Neural cell (in vitro differentiated cells): ENCODE measurements at regions not wholly inside any gene's neighbourhood (a gene's known extent, or its start where the extent isn't known, plus 50 kb on each side); places are given as distances from the start of the nearest gene placed in this dataset.

Experiments used
- H2AFZ ChIP-seq: fragments of 200-600, 300-800 bp; sonication (generic), shearing (Covaris generic); 2 replicates; pipeline ENCODE4 v1.6.0; 2014; ENCODE audit warnings: low read depth, mild to moderate bottlenecking, antibody characterized with exemption, low read length, moderate library complexity
- H3F3A ChIP-seq: fragments of 200-600 bp; shearing (Covaris generic); 2 replicates; pipeline ENCODE4 v1.6.1; 2016; ENCODE audit warnings: mild to moderate bottlenecking, moderate library complexity, mixed read lengths, antibody characterized with exemption, low read length; ENCODE audit not compliant: insufficient read depth, poor library complexity, severe bottlenecking
- H3K27ac ChIP-seq: fragments of 200-600, 300-800 bp; sonication (generic), shearing (Covaris generic); 2 replicates; pipeline ENCODE4 v1.5.1; 2014; ENCODE audit warnings: mild to moderate bottlenecking, low read length, moderate library complexity
- H3K27me3 ChIP-seq: fragments of 300-800, 200-600 bp; sonication (generic), shearing (Covaris generic); 2 replicates; pipeline ENCODE4 v1.6.0; 2014; ENCODE audit warnings: mild to moderate bottlenecking, low read depth, low read length, moderate library complexity; ENCODE audit not compliant: insufficient read depth
- H3K36me3 ChIP-seq: fragments of 300-800, 200-600 bp; sonication (generic), shearing (Covaris generic); 2 replicates; pipeline ENCODE4 v1.5.1; 2014; ENCODE audit warnings: mild to moderate bottlenecking, antibody characterized with exemption, low read length, moderate library complexity; ENCODE audit not compliant: insufficient read depth
- H3K4me2 ChIP-seq: fragments of 300-800, 200-600 bp; sonication (generic), shearing (Covaris generic); 2 replicates; pipeline ENCODE4 v1.6.0; 2014; ENCODE audit warnings: mild to moderate bottlenecking, low read length
- H3K4me3 ChIP-seq: fragments of 300-800, 200-600 bp; sonication (generic), shearing (Covaris generic); 2 replicates; pipeline ENCODE4 v1.5.1; 2014; ENCODE audit warnings: mild to moderate bottlenecking, low read length, moderate library complexity
- H3K79me2 ChIP-seq: fragments of 200-600 bp; shearing (Covaris generic); replicated peaks from 2 replicates; pipeline ENCODE4 v1.6.0; 2014; ENCODE audit warnings: mild to moderate bottlenecking, low read length, moderate library complexity; ENCODE audit not compliant: insufficient read depth
- H3K9ac ChIP-seq: fragments of 300-800, 200-600 bp; sonication (generic), shearing (Covaris generic); 2 replicates; pipeline ENCODE4 v1.6.1; 2016; ENCODE audit warnings: mild to moderate bottlenecking, low read length, mixed read lengths
- H3K9me2 ChIP-seq: fragments of 200-600 bp; shearing (Covaris generic); 2 replicates; pipeline ENCODE4 v1.6.1; 2016; ENCODE audit warnings: mild to moderate bottlenecking, low read length, mixed read lengths; ENCODE audit not compliant: insufficient read depth
- H3K9me3 ChIP-seq: fragments of 200-600, 300-800 bp; sonication (generic), shearing (Covaris generic); 2 replicates; pipeline ENCODE4 v1.6.1; 2016; ENCODE audit warnings: mild to moderate bottlenecking, mixed run types, low read length, moderate library complexity, mixed read lengths
- H4K20me1 ChIP-seq: fragments of 200-600 bp; shearing (Covaris generic); 2 replicates; pipeline ENCODE4 v1.6.1; 2016; ENCODE audit warnings: mild to moderate bottlenecking, mixed run types; ENCODE audit not compliant: insufficient read depth
- CTCF ChIP-seq: fragments of 450-650 bp; IDR thresholded peaks from 2 replicates; pipeline ENCODE4 v1.5.1; 2014; ENCODE audit warnings: antibody characterized with exemption, mild to moderate bottlenecking, moderate library complexity; ENCODE audit not compliant: poor library complexity, severe bottlenecking
- EP300 ChIP-seq: fragments of 450-650 bp; conservative IDR thresholded peaks from 2 replicates; pipeline ENCODE4 v1.6.1; 2014; ENCODE audit warnings: antibody characterized with exemption, mild to moderate bottlenecking, moderate library complexity; ENCODE audit not compliant: poor library complexity, severe bottlenecking
- EZH2 ChIP-seq: fragments of 200-600, 300-800 bp; shearing (Covaris generic), sonication (generic); IDR thresholded peaks from 2 replicates; pipeline ENCODE4 v1.6.1; 2014; ENCODE audit warnings: antibody characterized with exemption, low read length, borderline replicate concordance, mild to moderate bottlenecking; ENCODE audit not compliant: insufficient read depth, poor library complexity, severe bottlenecking
- MXI1 ChIP-seq: fragments of 450-650 bp; conservative IDR thresholded peaks from 2 replicates; pipeline ENCODE4 v1.6.1; 2014; ENCODE audit warnings: antibody characterized with exemption, mild to moderate bottlenecking; ENCODE audit not compliant: poor library complexity, severe bottlenecking
- POLR2AphosphoS5 ChIP-seq: IDR thresholded peaks from 2 replicates; pipeline ENCODE4 v1.6.1; 2012
- RAD21 ChIP-seq: fragments of 450-650 bp; conservative IDR thresholded peaks from 2 replicates; pipeline ENCODE4 v1.6.1; 2014; ENCODE audit warnings: antibody characterized with exemption, mild to moderate bottlenecking, moderate library complexity
- REST ChIP-seq: IDR thresholded peaks from 2 replicates; pipeline ENCODE4 v1.6.1; 2012; ENCODE audit warnings: borderline replicate concordance
- SMC3 ChIP-seq: fragments of 450-650 bp; conservative IDR thresholded peaks from 2 replicates; pipeline ENCODE4 v1.6.1; 2014; ENCODE audit warnings: antibody characterized with exemption, mild to moderate bottlenecking, moderate library complexity; ENCODE audit not compliant: poor library complexity
- TAF1 ChIP-seq: IDR thresholded peaks from 2 replicates; pipeline ENCODE4 v1.6.1; 2012; ENCODE audit warnings: low read depth

GRCh38 chr13:87570669-87571068, 100.5 kb upstream of the SLITRK5 start:
- Histone ChIP-seq H3K4me2 (no peak overlapping the region), H4K20me1 (no peaks in the 10 kb centered on the region), H3K27ac (no peak overlapping the region), H3K36me3 (no peaks in the 10 kb centered on the region), H3K9ac (no peak overlapping the region), H3F3A (no peaks in the 10 kb centered on the region), H2AFZ (no peak overlapping the region), H3K4me3 (no peak overlapping the region), H3K9me3 (no peaks in the 10 kb centered on the region), H3K79me2 (no peaks in the 10 kb centered on the region), H3K9me2 (no peaks in the 10 kb centered on the region), H3K27me3 (no peaks in the 10 kb centered on the region)
- no peak for TF ChIP-seq REST

- H3K4me2 ChIP-seq, result no peak overlapping the region
Observed at GRCh38 chr13:87582399-87582798, 88.8 kb upstream of the SLITRK5 start.

More at GRCh38 chr13:87582399-87582798, 88.8 kb upstream of the SLITRK5 start:
- Histone ChIP-seq H3K9me3 (no peaks in the 10 kb centered on the region), H3K79me2 (no peaks in the 10 kb centered on the region), H3K27ac (no peak overlapping the region), H2AFZ (no peak overlapping the region), H4K20me1 (no peaks in the 10 kb centered on the region), H3K9ac (no peak overlapping the region), H3K4me3 (no peak overlapping the region), H3K27me3 (no peaks in the 10 kb centered on the region), H3K9me2 (no peaks in the 10 kb centered on the region), H3F3A (no peaks in the 10 kb centered on the region), H3K36me3 (no peaks in the 10 kb centered on the region)
- TF ChIP-seq EP300 (no peak), SMC3 (no peak), MXI1 (no peak), EZH2 (no peak), REST (no peak), CTCF (no peak), TAF1 (no peak), RAD21 (no peak), POLR2AphosphoS5 (no peak)
